ENCODE measurements at regions not wholly inside any gene's neighbourhood (a gene's known extent, or its start where the extent isn't known, plus 50 kb on each side); places are given as distances from the start of the nearest gene placed in this dataset.
"Not testable (repeated sequence)": the region's sequence is repeated elsewhere in the genome, so short reads cannot be mapped to it uniquely, and the experiment has no call there.

- Histone ChIP-seq H3K36me3 (replicated peaks) (no peaks in the 10 kb centered on the region), H3K4me1 (no peaks in the 10 kb centered on the region), H3K4me3 (no peak overlapping the region), H3K27me3 (ENCODE audit: low read depth) (no peaks in the 10 kb centered on the region), H3K9me3 (no peaks in the 10 kb centered on the region)
- DNase-seq (ENCODE audit: low spot score in 2 of 2), result no peak
- in situ Hi-C loops (cut with MboI; ENCODE audit: low sequenced_read_pairs), result no loop called here
Measured at GRCh38 chr1:60655679-60656355, 426.5 kb upstream of the NFIA start.

DNA sequence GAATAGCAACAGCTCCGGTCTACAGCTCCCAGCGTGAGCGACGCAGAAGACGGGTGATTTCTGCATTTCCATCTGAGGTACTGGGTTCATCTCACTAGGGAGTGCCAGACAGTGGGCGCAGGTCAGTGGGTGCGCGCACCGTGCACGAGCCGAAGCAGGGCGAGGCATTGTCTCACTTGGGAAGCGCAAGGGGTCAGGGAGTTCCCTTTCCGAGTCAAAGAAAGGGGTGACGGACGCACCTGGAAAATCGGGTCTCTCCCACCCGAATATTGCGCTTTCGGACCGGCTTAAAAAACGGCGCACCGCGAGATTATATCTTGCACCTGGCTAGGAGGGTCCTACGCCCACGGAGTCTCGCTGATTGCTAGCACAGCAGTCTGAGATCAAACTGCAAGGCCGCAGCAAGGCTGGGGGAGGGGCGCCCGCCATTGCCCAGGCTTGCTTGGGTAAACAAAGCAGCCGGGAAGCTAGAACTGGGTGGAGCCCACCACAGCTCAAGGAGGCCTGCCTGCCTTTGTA is 442.3 kb upstream of the NFIA start:
- H3K27me3 ChIP-seq (ENCODE audit: low read depth); DNase-seq (ENCODE audit: low spot score in 2 of 2); in situ Hi-C loops (cut with MboI; ENCODE audit: low sequenced_read_pairs); H3K4me3 ChIP-seq; H3K36me3 ChIP-seq (replicated peaks); H3K9me3 ChIP-seq; H3K4me1 ChIP-seq: not testable (repeated sequence)

GRCh38 chr1:60639287-60639686 is 443.1 kb upstream of the NFIA start:
- Histone ChIP-seq H3K4me3 (no peak overlapping the region), H3K36me3 (replicated peaks) (no peaks in the 10 kb centered on the region), H3K27me3 (ENCODE audit: low read depth) (no peaks in the 10 kb centered on the region), H3K9me3 (no peaks in the 10 kb centered on the region), H3K4me1 (no peaks in the 10 kb centered on the region)
- in situ Hi-C loops (cut with MboI; ENCODE audit: low sequenced_read_pairs), result no loop called here
- DNase-seq (ENCODE audit: low spot score in 2 of 2), result no peak

GRCh38 chr1:60637651-60638050 is 444.7 kb upstream of the NFIA start:
- H3K36me3 ChIP-seq (replicated peaks), result no peaks in the 10 kb centered on the region
- H3K9me3 ChIP-seq, result no peaks in the 10 kb centered on the region
- no peak for DNase-seq (ENCODE audit: low spot score in 2 of 2)
- H3K4me3 ChIP-seq, result no peak overlapping the region
- in situ Hi-C loops (cut with MboI; ENCODE audit: low sequenced_read_pairs), result no loop called here
- H3K27me3 ChIP-seq (ENCODE audit: low read depth), result no peaks in the 10 kb centered on the region
- no peaks in the 10 kb centered on the region for H3K4me1 ChIP-seq

GRCh38 chr1:60636946-60637345 is 445.4 kb upstream of the NFIA start:
- no peaks in the 10 kb centered on the region for H3K9me3 ChIP-seq
- H3K4me1 ChIP-seq, result no peaks in the 10 kb centered on the region
- DNase-seq (ENCODE audit: low spot score in 2 of 2), result no peak
- no peaks in the 10 kb centered on the region for H3K36me3 ChIP-seq (replicated peaks)
- in situ Hi-C loops (cut with MboI; ENCODE audit: low sequenced_read_pairs), result no loop called here
- no peak overlapping the region for H3K4me3 ChIP-seq
- no peaks in the 10 kb centered on the region for H3K27me3 ChIP-seq (ENCODE audit: low read depth)

DNA sequence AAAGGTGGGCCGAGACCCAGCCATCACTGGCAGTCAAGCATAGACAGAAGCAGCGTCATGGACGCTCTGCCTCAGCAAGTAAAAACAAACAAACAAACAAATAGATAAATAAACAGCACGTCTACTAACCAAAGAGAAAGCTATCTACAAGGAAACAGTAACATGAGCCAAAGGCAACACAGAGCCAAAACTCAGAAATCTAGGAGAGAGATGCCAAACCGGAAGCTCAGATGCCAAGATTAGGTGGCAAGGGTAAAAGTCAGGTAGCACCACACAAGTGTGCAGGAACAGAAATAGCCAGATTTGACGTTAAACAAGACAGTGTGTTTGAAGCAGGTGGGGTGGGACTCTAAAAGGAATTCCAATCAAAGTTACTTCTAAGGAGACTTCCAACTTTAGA is 448.3 kb upstream of the NFIA start:
- DNase-seq (ENCODE audit: low spot score in 2 of 2), result no peak
- H3K27me3 ChIP-seq (ENCODE audit: low read depth), result no peaks in the 10 kb centered on the region
- in situ Hi-C loops (cut with MboI; ENCODE audit: low sequenced_read_pairs), result no loop called here

GRCh38 chr1:60622486-60622885 is 459.9 kb upstream of the NFIA start:
- in situ Hi-C loops (cut with MboI; ENCODE audit: low sequenced_read_pairs), result no loop called here
- peaks cover 25% of the 10 kb centered on the region for H3K27me3 ChIP-seq (ENCODE audit: low read depth)
- no peak for DNase-seq (ENCODE audit: low spot score in 2 of 2)
- no peaks in the 10 kb centered on the region for H3K9me3 ChIP-seq
- no peak overlapping the region for H3K4me3 ChIP-seq
- H3K4me1 ChIP-seq, result no peaks in the 10 kb centered on the region
- no peaks in the 10 kb centered on the region for H3K36me3 ChIP-seq (replicated peaks)

More for the DNA sequence above, 448.3 kb upstream of the NFIA start:
- Histone ChIP-seq H3K4me1 (no peaks in the 10 kb centered on the region), H3K9me3 (no peaks in the 10 kb centered on the region), H3K4me3 (no peak overlapping the region), H3K36me3 (replicated peaks) (no peaks in the 10 kb centered on the region)

GRCh38 chr1:60621368-60621851 is 461.0 kb upstream of the NFIA start:
- Histone ChIP-seq H3K4me1 (no peaks in the 10 kb centered on the region), H3K4me3 (no peak overlapping the region), H3K27me3 (ENCODE audit: low read depth) (peaks cover 19% of the 10 kb centered on the region), H3K9me3 (no peaks in the 10 kb centered on the region), H3K36me3 (replicated peaks) (no peaks in the 10 kb centered on the region)
- DNase-seq (ENCODE audit: low spot score in 2 of 2), result peak in 1 of 2 experiments; percentile 5
- in situ Hi-C loops (cut with MboI; ENCODE audit: low sequenced_read_pairs), result no loop called here

GRCh38 chr1:60620087-60620486 is 462.3 kb upstream of the NFIA start:
- peaks cover 19% of the 10 kb centered on the region for H3K27me3 ChIP-seq (ENCODE audit: low read depth)
- in situ Hi-C loops (cut with MboI; ENCODE audit: low sequenced_read_pairs), result no loop called here
- no peaks in the 10 kb centered on the region for H3K36me3 ChIP-seq (replicated peaks)
- no peaks in the 10 kb centered on the region for H3K4me1 ChIP-seq
- H3K9me3 ChIP-seq, result no peaks in the 10 kb centered on the region
- no peak overlapping the region for H3K4me3 ChIP-seq
- DNase-seq (ENCODE audit: low spot score in 2 of 2), result no peak

GRCh38 chr1:60619581-60619980 is 462.8 kb upstream of the NFIA start:
- H3K36me3 ChIP-seq (replicated peaks), result no peaks in the 10 kb centered on the region
- H3K4me3 ChIP-seq, result no peak overlapping the region
- H3K9me3 ChIP-seq, result no peaks in the 10 kb centered on the region
- no peaks in the 10 kb centered on the region for H3K4me1 ChIP-seq
- in situ Hi-C loops (cut with MboI; ENCODE audit: low sequenced_read_pairs), result no loop called here
- peaks cover 19% of the 10 kb centered on the region for H3K27me3 ChIP-seq (ENCODE audit: low read depth)
- no peak for DNase-seq (ENCODE audit: low spot score in 2 of 2)

GRCh38 chr1:60615666-60616065 is 466.7 kb upstream of the NFIA start:
- Histone ChIP-seq H3K36me3 (replicated peaks) (no peaks in the 10 kb centered on the region), H3K27me3 (ENCODE audit: low read depth) (peaks cover 9% of the 10 kb centered on the region), H3K9me3 (no peaks in the 10 kb centered on the region), H3K4me3 (no peak overlapping the region), H3K4me1 (no peaks in the 10 kb centered on the region)
- no peak for DNase-seq (ENCODE audit: low spot score in 2 of 2)
- in situ Hi-C loops (cut with MboI; ENCODE audit: low sequenced_read_pairs), result no loop called here

- Histone ChIP-seq H3K27me3 (ENCODE audit: low read depth) (no peaks in the 10 kb centered on the region), H3K4me3 (no peak overlapping the region), H3K4me1 (no peaks in the 10 kb centered on the region), H3K9me3 (no peaks in the 10 kb centered on the region), H3K36me3 (replicated peaks) (no peaks in the 10 kb centered on the region)
- no peak for DNase-seq (ENCODE audit: low spot score in 2 of 2)
- in situ Hi-C loops (cut with MboI; ENCODE audit: low sequenced_read_pairs), result no loop called here
Measured at GRCh38 chr1:60612790-60613189, 469.6 kb upstream of the NFIA start.

GRCh38 chr1:60606921-60607320 is 475.4 kb upstream of the NFIA start:
- H3K27me3 ChIP-seq (ENCODE audit: low read depth); H3K9me3 ChIP-seq; in situ Hi-C loops (cut with MboI; ENCODE audit: low sequenced_read_pairs): not testable (repeated sequence)

GRCh38 chr1:60600532-60600931 is 481.8 kb upstream of the NFIA start:
- Histone ChIP-seq H3K27me3 (ENCODE audit: low read depth) (no peaks in the 10 kb centered on the region; the same call in 1 of the 2 replicates), H3K4me3 (no peak overlapping the region), H3K36me3 (replicated peaks) (no peaks in the 10 kb centered on the region), H3K4me1 (no peaks in the 10 kb centered on the region), H3K9me3 (no peaks in the 10 kb centered on the region)
- in situ Hi-C loops (cut with MboI; ENCODE audit: low sequenced_read_pairs), result no loop called here
- no peak for DNase-seq (ENCODE audit: low spot score in 2 of 2)

More at GRCh38 chr1:60606921-60607320, 475.4 kb upstream of the NFIA start:
- not testable (repeated sequence) for DNase-seq (ENCODE audit: low spot score in 2 of 2); H3K4me3 ChIP-seq; H3K36me3 ChIP-seq (replicated peaks); H3K4me1 ChIP-seq

- no peaks in the 10 kb centered on the region for H3K9me3 ChIP-seq
- no peak for DNase-seq (ENCODE audit: low spot score in 2 of 2)
- no peaks in the 10 kb centered on the region; the same call in 1 of the 2 replicates for H3K27me3 ChIP-seq (ENCODE audit: low read depth)
- H3K36me3 ChIP-seq (replicated peaks), result no peaks in the 10 kb centered on the region
- H3K4me1 ChIP-seq, result no peaks in the 10 kb centered on the region
- H3K4me3 ChIP-seq, result no peak overlapping the region
- in situ Hi-C loops (cut with MboI; ENCODE audit: low sequenced_read_pairs), result no loop called here
Measured at GRCh38 chr1:60599574-60599973, 482.8 kb upstream of the NFIA start.
